Smooth muscle cell (in vitro differentiated cells): ENCODE measurements at regions not wholly inside any gene's neighbourhood (a gene's known extent, or its start where the extent isn't known, plus 50 kb on each side); places are given as distances from the start of the nearest gene placed in this dataset.
A peak's percentile ranks its signal among the peaks of the same experiment; 100 is the strongest.

Experiments used
- DNase-seq: peaks from one replicate; lab custom pipeline; 2025; ENCODE audit not compliant: unreplicated experiment; lab: John Stamatoyannopoulos, UW
- H2AFZ ChIP-seq: fragments of 200-600 bp; sonication (generic); 2 replicates; pipeline ENCODE4 v1.6.0; 2016; ENCODE audit warnings: antibody characterized with exemption, low read depth, mild to moderate bottlenecking
- H3F3A ChIP-seq: fragments of 200-600 bp; sonication (generic); 2 replicates; pipeline ENCODE4 v1.6.0; 2017; ENCODE audit warnings: antibody characterized with exemption, low read depth
- H3K27ac ChIP-seq: fragments of 200-600 bp; sonication (generic); 2 replicates; pipeline ENCODE4 v1.5.1; 2016; ENCODE audit warnings: low read depth, mild to moderate bottlenecking
- H3K27me3 ChIP-seq: fragments of 200-600 bp; sonication (generic); 2 replicates; pipeline ENCODE4 v1.6.1; 2016; ENCODE audit warnings: low read depth, mild to moderate bottlenecking
- H3K36me3 ChIP-seq: fragments of 200-600 bp; sonication (generic); 2 replicates; pipeline ENCODE4 v1.5.1; 2016; ENCODE audit warnings: low read depth
- H3K4me1 ChIP-seq: fragments of 200-600 bp; sonication (generic); 2 replicates; pipeline ENCODE4 v1.5.1; 2016; ENCODE audit warnings: low read depth
- H3K4me2 ChIP-seq: fragments of 200-600 bp; sonication (generic); 2 replicates; pipeline ENCODE4 v1.6.0; 2016; ENCODE audit warnings: mild to moderate bottlenecking
- H3K4me3 ChIP-seq: fragments of 200-600 bp; sonication (generic); 2 replicates; pipeline ENCODE4 v1.5.1; 2016; ENCODE audit warnings: mild to moderate bottlenecking
- H3K79me2 ChIP-seq: fragments of 200-600 bp; sonication (generic); 2 replicates; pipeline ENCODE4 v1.6.0; 2016; ENCODE audit warnings: low read depth, mild to moderate bottlenecking
- H3K9ac ChIP-seq: fragments of 200-600 bp; sonication (generic); 2 replicates; pipeline ENCODE4 v1.6.0; 2016; ENCODE audit warnings: low read depth
- H3K9me3 ChIP-seq: fragments of 200-600 bp; sonication (generic); replicated peaks from 2 replicates; pipeline ENCODE4 v1.5.1; 2016; ENCODE audit warnings: low read depth
- H4K20me1 ChIP-seq: fragments of 200-600 bp; sonication (generic); 2 replicates; pipeline ENCODE4 v1.6.0; 2016; ENCODE audit warnings: low read depth
- WGBS: methylation state at CpG from one replicate; pipeline ENCODE4 v1.1.7; 2016; ENCODE audit warnings: low lambda C conversion rate; 5-methylcytosine and 5-hydroxymethylcytosine counted together
- TF ChIP-seq, protein P1 (sequence below): fragments of 200-600 bp; sonication (generic); IDR thresholded peaks from 2 replicates; pipeline ENCODE4 v1.5.1; 2017; ENCODE audit warnings: borderline replicate concordance, mild to moderate bottlenecking, antibody characterized with exemption; ENCODE audit not compliant: insufficient read depth, poor library complexity, severe bottlenecking

DNA sequence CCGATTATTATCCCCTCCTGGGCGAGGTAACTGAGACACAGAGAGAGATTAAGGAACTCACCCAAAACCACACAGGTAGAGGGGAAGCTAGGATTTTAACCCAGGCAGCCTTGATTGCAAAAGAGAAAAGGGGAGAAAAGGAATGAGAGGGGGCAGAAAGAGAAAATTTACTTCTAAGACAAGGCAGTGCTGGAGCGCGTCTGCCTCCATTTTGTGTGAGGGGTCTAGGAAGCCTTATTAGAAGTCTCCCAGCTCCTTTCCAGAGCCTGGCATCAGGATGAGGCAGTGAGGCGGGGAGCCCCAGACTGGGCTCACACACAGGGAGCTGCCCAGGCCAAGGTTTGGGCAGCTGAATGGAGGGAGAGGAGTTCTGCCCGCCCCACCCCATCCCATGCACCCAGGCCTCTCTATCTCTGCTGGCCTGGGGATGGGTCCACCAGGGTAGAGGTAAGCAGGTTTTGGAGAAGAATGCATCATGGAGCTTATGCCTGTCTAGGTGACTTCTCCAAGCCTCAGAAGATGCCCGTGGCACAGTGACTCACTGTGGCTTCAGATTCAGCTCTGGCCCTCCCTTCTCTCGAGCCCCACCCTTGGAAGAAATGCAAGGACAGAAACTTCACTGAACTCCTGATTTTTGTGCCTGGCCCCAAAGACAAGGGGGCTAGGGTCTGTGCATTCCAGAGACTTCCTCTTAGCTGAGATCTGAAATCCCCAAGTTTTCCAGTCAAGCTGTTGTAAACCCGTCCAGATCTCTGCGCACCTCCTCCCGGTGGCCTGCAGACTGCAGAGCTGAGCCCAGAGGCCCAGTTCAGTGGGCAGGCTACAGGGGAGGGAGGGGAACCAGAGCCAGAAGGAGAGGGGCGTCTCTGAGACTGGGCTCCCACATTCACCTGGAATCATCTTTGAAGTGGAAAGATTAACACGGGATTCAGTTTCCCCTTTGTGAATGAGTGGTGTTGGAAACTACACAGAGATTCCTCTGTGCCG, 95.1 kb upstream of the CDH5 start:
- H3K4me2 ChIP-seq, result no peak overlapping the region
- TF ChIP-seq, protein P1, sequence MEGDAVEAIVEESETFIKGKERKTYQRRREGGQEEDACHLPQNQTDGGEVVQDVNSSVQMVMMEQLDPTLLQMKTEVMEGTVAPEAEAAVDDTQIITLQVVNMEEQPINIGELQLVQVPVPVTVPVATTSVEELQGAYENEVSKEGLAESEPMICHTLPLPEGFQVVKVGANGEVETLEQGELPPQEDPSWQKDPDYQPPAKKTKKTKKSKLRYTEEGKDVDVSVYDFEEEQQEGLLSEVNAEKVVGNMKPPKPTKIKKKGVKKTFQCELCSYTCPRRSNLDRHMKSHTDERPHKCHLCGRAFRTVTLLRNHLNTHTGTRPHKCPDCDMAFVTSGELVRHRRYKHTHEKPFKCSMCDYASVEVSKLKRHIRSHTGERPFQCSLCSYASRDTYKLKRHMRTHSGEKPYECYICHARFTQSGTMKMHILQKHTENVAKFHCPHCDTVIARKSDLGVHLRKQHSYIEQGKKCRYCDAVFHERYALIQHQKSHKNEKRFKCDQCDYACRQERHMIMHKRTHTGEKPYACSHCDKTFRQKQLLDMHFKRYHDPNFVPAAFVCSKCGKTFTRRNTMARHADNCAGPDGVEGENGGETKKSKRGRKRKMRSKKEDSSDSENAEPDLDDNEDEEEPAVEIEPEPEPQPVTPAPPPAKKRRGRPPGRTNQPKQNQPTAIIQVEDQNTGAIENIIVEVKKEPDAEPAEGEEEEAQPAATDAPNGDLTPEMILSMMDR, result no peak
- H3K9ac ChIP-seq, result no peak overlapping the region
- no peaks in the 10 kb centered on the region for H3K36me3 ChIP-seq
- no peaks in the 10 kb centered on the region for H4K20me1 ChIP-seq
- H3K27ac ChIP-seq, result peak overlapping the region; percentile 17
- H3K79me2 ChIP-seq, result no peaks in the 10 kb centered on the region
- no peak for DNase-seq
- H3F3A ChIP-seq, result peaks cover 11% of the 10 kb centered on the region
- 73% methylated on average over 14 of the region's 14 CpGs for WGBS
- peaks cover 11% of the 10 kb centered on the region for H3K4me1 ChIP-seq
- H2AFZ ChIP-seq, result no peak overlapping the region
- no peaks in the 10 kb centered on the region for H3K9me3 ChIP-seq
- H3K4me3 ChIP-seq, result no peak overlapping the region
- no peaks in the 10 kb centered on the region for H3K27me3 ChIP-seq

DNA sequence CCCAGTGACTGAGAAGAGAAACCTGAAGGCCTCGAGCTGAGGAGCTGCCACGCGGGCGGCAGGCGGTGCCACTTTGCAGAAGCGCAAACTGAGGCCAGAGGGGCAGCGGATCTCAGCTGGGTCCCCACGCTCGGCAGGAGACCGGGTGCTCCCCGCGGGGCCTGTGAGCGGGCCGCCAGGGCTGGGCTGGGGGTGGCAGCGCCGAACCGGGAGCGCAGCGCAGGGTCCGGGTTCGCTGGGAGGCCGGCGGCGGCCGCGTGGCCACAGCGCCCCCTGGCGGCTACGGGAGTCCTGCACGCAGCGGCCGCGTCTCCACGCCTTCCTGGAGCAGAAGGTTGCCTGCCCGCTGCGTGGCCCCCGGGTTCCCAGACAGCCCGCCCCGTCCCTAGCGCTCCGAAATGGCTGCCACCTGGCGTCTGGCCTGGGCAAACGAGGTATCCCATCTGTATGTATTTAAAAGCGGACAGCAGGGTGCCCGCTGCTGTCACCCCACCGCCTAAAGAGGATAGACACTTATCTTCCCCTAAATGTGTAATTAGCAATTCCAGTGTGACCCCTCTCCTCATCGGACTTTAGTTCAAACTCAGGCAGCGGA, 96.1 kb upstream of the CDH5 start:
- WGBS, result 17% methylated on average over 25 of the region's 48 CpGs
- no peaks in the 10 kb centered on the region for H3K9me3 ChIP-seq
- H3K79me2 ChIP-seq, result no peaks in the 10 kb centered on the region
- H4K20me1 ChIP-seq, result no peaks in the 10 kb centered on the region
- TF ChIP-seq, protein P1, result peak; percentile 98
- peak overlapping the region; percentile 61 for H3K9ac ChIP-seq
- peak overlapping the region; percentile 28 for H3K4me3 ChIP-seq
- peak; percentile 43 for DNase-seq
- peak overlapping the region; percentile 62 for H3K27ac ChIP-seq
- peak overlapping the region; percentile 75 for H3K4me2 ChIP-seq
- H3K4me1 ChIP-seq, result peaks cover 13% of the 10 kb centered on the region
- no peaks in the 10 kb centered on the region for H3K36me3 ChIP-seq
- no peaks in the 10 kb centered on the region for H3K27me3 ChIP-seq
- H2AFZ ChIP-seq, result peak overlapping the region; percentile 92
- peaks cover 11% of the 10 kb centered on the region for H3F3A ChIP-seq

DNA sequence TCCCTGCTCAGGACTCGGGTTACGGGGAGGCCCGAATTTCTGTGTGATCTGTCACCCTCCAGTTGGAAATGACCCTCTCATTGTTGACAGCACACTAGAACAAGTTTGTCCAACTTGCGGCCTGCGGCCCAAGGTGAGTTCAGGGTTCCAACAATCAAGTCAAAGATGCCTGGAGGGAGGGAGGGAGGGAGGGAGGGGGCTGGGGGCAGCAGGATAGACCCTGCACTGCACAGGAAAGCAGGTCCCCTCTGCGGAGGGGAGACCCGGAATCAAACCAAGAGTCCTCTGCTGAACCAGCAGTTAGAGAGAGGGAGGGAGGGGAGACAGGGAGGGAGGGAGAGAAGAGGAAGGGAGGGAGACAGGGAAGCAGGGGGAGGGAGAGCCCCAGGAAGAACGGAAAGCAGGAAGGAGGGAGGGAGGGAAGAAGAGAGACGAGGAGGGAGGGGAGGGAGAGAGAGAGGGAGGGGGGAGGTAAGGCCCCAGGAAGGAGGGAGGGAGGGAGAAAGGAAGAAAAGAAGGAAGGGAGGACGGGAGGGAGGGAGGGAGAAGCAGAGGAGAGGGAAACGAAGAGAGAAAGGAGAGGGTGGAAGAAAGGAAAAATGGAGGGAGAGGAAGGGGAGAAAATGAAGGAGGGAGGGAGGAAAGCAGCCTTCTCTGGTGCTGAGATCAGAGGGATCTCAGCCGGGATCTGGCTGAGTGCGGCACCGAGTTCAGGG, 96.7 kb upstream of the CDH5 start:
- Histone ChIP-seq H3K79me2 (no peaks in the 10 kb centered on the region), H4K20me1 (no peaks in the 10 kb centered on the region), H3K4me2 (peak overlapping the region; percentile 75), H3K27me3 (no peaks in the 10 kb centered on the region), H3K36me3 (no peaks in the 10 kb centered on the region), H3K4me3 (peak overlapping the region; percentile 28), H3K9ac (peak overlapping the region; percentile 61), H3K4me1 (peaks cover 13% of the 10 kb centered on the region), H2AFZ (peak overlapping the region; percentile 92), H3K9me3 (no peaks in the 10 kb centered on the region), H3K27ac (peak overlapping the region; percentile 62), H3F3A (peaks cover 11% of the 10 kb centered on the region)
- no peak for DNase-seq
- TF ChIP-seq, protein P1, result no peak
- 52% methylated on average over 13 of the region's 14 CpGs for WGBS
